H9 (cell line): ENCODE measurements at regions not wholly inside any gene's neighbourhood (a gene's known extent, or its start where the extent isn't known, plus 50 kb on each side); places are given as distances from the start of the nearest gene placed in this dataset.

Experiments used
- DNase-seq: peaks from one replicate; pipeline ENCODE4 v3.0.0-alpha.2; 2017
- H2AFZ ChIP-seq: one replicate; pipeline ENCODE4 v1.6.1; 2013; ENCODE audit warnings: mild to moderate bottlenecking, low read length, control low read depth, moderate library complexity
- H2AK5ac ChIP-seq: 2 replicates; pipeline ENCODE4 v1.6.1; 2013; ENCODE audit warnings: low read length, control low read depth, mixed read lengths; ENCODE audit not compliant: insufficient read length
- H2BK120ac ChIP-seq: one replicate; pipeline ENCODE4 v1.6.1; 2013; ENCODE audit warnings: low read depth, mild to moderate bottlenecking, low read length, control low read depth, inconsistent platforms; ENCODE audit not compliant: poor library complexity, severe bottlenecking
- H2BK12ac ChIP-seq: 2 replicates; pipeline ENCODE4 v1.6.1; 2013; ENCODE audit warnings: low read length, control low read depth, mixed read lengths, low read depth; ENCODE audit not compliant: insufficient read length
- H2BK15ac ChIP-seq: 2 replicates; pipeline ENCODE4 v1.6.1; 2013; ENCODE audit warnings: low read depth, low read length, control low read depth
- H2BK20ac ChIP-seq: one replicate; pipeline ENCODE4 v1.6.1; 2013; ENCODE audit warnings: low read depth, mild to moderate bottlenecking, low read length, control low read depth, inconsistent platforms; ENCODE audit not compliant: poor library complexity, severe bottlenecking
- H2BK5ac ChIP-seq: 2 replicates; pipeline ENCODE4 v1.6.1; 2013; ENCODE audit warnings: low read length, control low read depth, mixed read lengths; ENCODE audit not compliant: insufficient read length
- H3K14ac ChIP-seq: 2 replicates; pipeline ENCODE4 v1.6.1; 2013; ENCODE audit warnings: low read length, control low read depth; ENCODE audit not compliant: insufficient read depth
- H3K18ac ChIP-seq: 2 replicates; pipeline ENCODE4 v1.6.1; 2013; ENCODE audit warnings: low read depth, mild to moderate bottlenecking, mixed read lengths, low read length, control low read depth; ENCODE audit not compliant: insufficient read length
- H3K23ac ChIP-seq: 2 replicates; pipeline ENCODE4 v1.6.1; 2013; ENCODE audit warnings: low read length, control low read depth, mixed read lengths, low read depth; ENCODE audit not compliant: insufficient read length
- H3K23me2 ChIP-seq: 2 replicates; pipeline ENCODE4 v1.6.1; 2013; ENCODE audit warnings: low read depth, mild to moderate bottlenecking, mixed read lengths, low read length, control low read depth; ENCODE audit not compliant: insufficient read length, poor library complexity, severe bottlenecking
- H3K27ac ChIP-seq: 2 replicates; pipeline ENCODE4 v1.5.1; 2013; ENCODE audit warnings: low read length, control low read depth, mixed read lengths, low read depth; ENCODE audit not compliant: insufficient read length
- H3K27me3 ChIP-seq: 2 replicates; pipeline ENCODE4 v1.6.1; 2013; ENCODE audit warnings: low read length, control low read depth, inconsistent platforms; ENCODE audit not compliant: insufficient read depth
- H3K4ac ChIP-seq: 2 replicates; pipeline ENCODE4 v1.6.1; 2013; ENCODE audit warnings: low read depth, mild to moderate bottlenecking, control low read depth, inconsistent platforms, low read length, moderate library complexity
- H3K4me1 ChIP-seq: 2 replicates; pipeline ENCODE4 v1.6.1; 2013; ENCODE audit warnings: low read length, control low read depth, inconsistent platforms; ENCODE audit not compliant: insufficient read depth
- H3K4me2 ChIP-seq: 2 replicates; pipeline ENCODE4 v1.6.1; 2013; ENCODE audit warnings: low read length, control low read depth, mixed read lengths; ENCODE audit not compliant: insufficient read length, insufficient read depth
- H3K56ac ChIP-seq: 2 replicates; pipeline ENCODE4 v1.6.1; 2013; ENCODE audit warnings: low read depth, mild to moderate bottlenecking, mixed read lengths, low read length, control low read depth; ENCODE audit not compliant: insufficient read length
- H3K79me1 ChIP-seq: 2 replicates; pipeline ENCODE4 v1.6.1; 2013; ENCODE audit warnings: low read depth, mild to moderate bottlenecking, moderate library complexity, low read length, control low read depth, inconsistent platforms; ENCODE audit not compliant: insufficient read depth, poor library complexity, severe bottlenecking
- H3K79me2 ChIP-seq: 2 replicates; pipeline ENCODE4 v1.6.1; 2013; ENCODE audit warnings: low read length, control low read depth, inconsistent platforms; ENCODE audit not compliant: insufficient read depth
- H3K9ac ChIP-seq: 2 replicates; pipeline ENCODE4 v1.6.1; 2013; ENCODE audit warnings: low read length, control low read depth, mixed read lengths; ENCODE audit not compliant: insufficient read length; ENCODE audit errors: extremely low read depth
- H3K9me3 ChIP-seq: one replicate; pipeline ENCODE4 v1.6.1; 2013; ENCODE audit warnings: low read depth, low read length, inconsistent platforms; ENCODE audit not compliant: control insufficient read depth
- H3T11ph ChIP-seq: one replicate; pipeline ENCODE4 v1.6.1; 2013; ENCODE audit warnings: mild to moderate bottlenecking, low read length, control low read depth, inconsistent platforms
- H4K20me1 ChIP-seq: one replicate; pipeline ENCODE4 v1.6.1; 2013; ENCODE audit not compliant: control insufficient read depth, insufficient read length, insufficient read depth
- H4K5ac ChIP-seq: 2 replicates; pipeline ENCODE4 v1.6.1; 2013; ENCODE audit warnings: low read depth, mild to moderate bottlenecking, mixed read lengths, low read length, control low read depth; ENCODE audit not compliant: insufficient read length
- H4K8ac ChIP-seq: replicated peaks from 2 replicates; pipeline ENCODE4 v1.6.1; 2013; ENCODE audit warnings: low read length, control low read depth, mixed read lengths, low read depth; ENCODE audit not compliant: insufficient read length
- H4K91ac ChIP-seq: 2 replicates; pipeline ENCODE4 v1.6.1; 2013; ENCODE audit warnings: low read depth, mild to moderate bottlenecking, moderate library complexity, mixed read lengths, low read length, control low read depth; ENCODE audit not compliant: insufficient read length
- H3K27ac Mint-ChIP-seq, 3 experiments: 2 replicates in 2 of 3; 3 replicates in 1 of 3; pipeline ENCODE4 v1.8.0; 2020 to 2021; ENCODE audit warnings: mixed read lengths in 3 of 3, mild to moderate bottlenecking in 1 of 3, moderate library complexity in 1 of 3
- H3K27me3 Mint-ChIP-seq: 2 replicates; pipeline ENCODE4 v1.8.0; 2021; ENCODE audit warnings: low read depth, mild to moderate bottlenecking, moderate library complexity, mixed read lengths
- H3K36me3 Mint-ChIP-seq, 3 experiments: 2 replicates in 2 of 3; 3 replicates in 1 of 3; pipeline ENCODE4 v1.8.0; 2020 to 2021; ENCODE audit warnings: low read depth in 3 of 3, mixed read lengths in 3 of 3; ENCODE audit not compliant: insufficient read depth in 1 of 3
- H3K4me1 Mint-ChIP-seq, 2 experiments: 2 replicates each; pipeline ENCODE4 v1.8.0; 2020; ENCODE audit warnings: mixed read lengths in 2 of 2
- H3K4me3 Mint-ChIP-seq, 2 experiments: 2 replicates in 1 of 2; 3 replicates in 1 of 2; pipeline ENCODE4 v1.8.0; 2020 to 2021; ENCODE audit warnings: mild to moderate bottlenecking in 2 of 2, mixed read lengths in 2 of 2, moderate library complexity in 1 of 2
- H3K9me3 Mint-ChIP-seq, 2 experiments: 2 replicates in 1 of 2; 3 replicates in 1 of 2; pipeline ENCODE4 v1.8.0; 2020; ENCODE audit warnings: mild to moderate bottlenecking in 2 of 2, mixed read lengths in 2 of 2, moderate library complexity in 1 of 2
- CTCF ChIP-seq: fragments of 200-600 bp; sonication (generic); conservative IDR thresholded peaks from 3 replicates; pipeline ENCODE4 v1.8.0; 2021; ENCODE audit warnings: antibody characterized with exemption, mild to moderate bottlenecking
- WGBS: extraction: QIAGEN DNeasy Blood & Tissue Kit; methylation state at CpG from one replicate; pipeline ENCODE4 v1.1.7; 2013; ENCODE audit warnings: missing lambda C conversion rate, low lambda C conversion rate, mixed read lengths; ENCODE audit not compliant: insufficient read length; ENCODE audit errors: extremely low coverage; 5-methylcytosine and 5-hydroxymethylcytosine counted together

GRCh38 chr9:94480205-94480604 lies 74.7 kb upstream of the PCAT7 start:
- no peak for DNase-seq
- no peak overlapping the region for H4K5ac ChIP-seq

More at GRCh38 chr9:94480205-94480604, 74.7 kb upstream of the PCAT7 start:
- H3K14ac ChIP-seq = peak overlapping the region; percentile 29; the same call in 1 of the 2 replicates
- Mint-ChIP-seq H3K9me3 (peaks cover 9 to 11% of the 10 kb centered on the region in 2 experiments), H3K27me3 (no peaks in the 10 kb centered on the region; the same call in 1 of the 2 replicates), H3K4me3 (no peak overlapping the region), H3K4me1 (peaks cover 0 to 2% of the 10 kb centered on the region in 2 experiments; a peak in 1 of 4 replicates), H3K27ac (no peak overlapping the region), H3K36me3 (no peaks in the 10 kb centered on the region; a peak in 1 of 7 replicates)
- H3K27ac ChIP-seq = no peak overlapping the region
- H3K9me3 ChIP-seq = no peaks in the 10 kb centered on the region
- H2BK12ac ChIP-seq = no peak overlapping the region
- H3K79me2 ChIP-seq = no peaks in the 10 kb centered on the region
- WGBS = no CpG with 5 or more reads among the region's 11 CpGs
- no peak overlapping the region for H3K4me2 ChIP-seq
- no peaks in the 10 kb centered on the region for H3K23me2 ChIP-seq
- H3K23ac ChIP-seq = no peak overlapping the region
- no peaks in the 10 kb centered on the region for H3K27me3 ChIP-seq
- no peak overlapping the region; the same call in 1 of the 2 replicates for H2BK15ac ChIP-seq
- no peak overlapping the region for H3T11ph ChIP-seq
- H3K4ac ChIP-seq = peak overlapping the region; percentile 13; the same call in 1 of the 2 replicates
- H2BK20ac ChIP-seq = no peak overlapping the region
- H4K91ac ChIP-seq = no peak overlapping the region
- no peak overlapping the region for H2BK120ac ChIP-seq
- no peak overlapping the region for H3K56ac ChIP-seq
- no peaks in the 10 kb centered on the region for H3K4me1 ChIP-seq
- no peak overlapping the region for H4K8ac ChIP-seq
- no peak overlapping the region for H2BK5ac ChIP-seq
- H3K9ac ChIP-seq = no peak overlapping the region
- no peak overlapping the region for H2AK5ac ChIP-seq
- no peaks in the 10 kb centered on the region for H3K79me1 ChIP-seq
- H4K20me1 ChIP-seq = peaks cover 2% of the 10 kb centered on the region
- peak; percentile 28; the same call in 2 of the 3 replicates for TF ChIP-seq CTCF
- no peak overlapping the region for H3K18ac ChIP-seq
- no peak overlapping the region for H2AFZ ChIP-seq
